8988T (cell line): ENCODE measurements at regions not wholly inside any gene's neighbourhood (a gene's known extent, or its start where the extent isn't known, plus 50 kb on each side); places are given as distances from the start of the nearest gene placed in this dataset.
"Not testable (repeated sequence)": the region's sequence is repeated elsewhere in the genome, so short reads cannot be mapped to it uniquely, and the experiment has no call there.

Experiments
- DNase-seq: peaks from one replicate; pipeline ENCODE4 v3.0.0; 2011

GRCh38 chr7:70846208-70846607 lies 285.7 kb upstream of the GALNT17 start:
- no peak for DNase-seq

- no peak for DNase-seq
Observed at GRCh38 chr7:70849580-70850235, 282.2 kb upstream of the GALNT17 start.

- DNase-seq, result no peak
Observed at GRCh38 chr7:70855373-70855772, 276.6 kb upstream of the GALNT17 start.

DNA sequence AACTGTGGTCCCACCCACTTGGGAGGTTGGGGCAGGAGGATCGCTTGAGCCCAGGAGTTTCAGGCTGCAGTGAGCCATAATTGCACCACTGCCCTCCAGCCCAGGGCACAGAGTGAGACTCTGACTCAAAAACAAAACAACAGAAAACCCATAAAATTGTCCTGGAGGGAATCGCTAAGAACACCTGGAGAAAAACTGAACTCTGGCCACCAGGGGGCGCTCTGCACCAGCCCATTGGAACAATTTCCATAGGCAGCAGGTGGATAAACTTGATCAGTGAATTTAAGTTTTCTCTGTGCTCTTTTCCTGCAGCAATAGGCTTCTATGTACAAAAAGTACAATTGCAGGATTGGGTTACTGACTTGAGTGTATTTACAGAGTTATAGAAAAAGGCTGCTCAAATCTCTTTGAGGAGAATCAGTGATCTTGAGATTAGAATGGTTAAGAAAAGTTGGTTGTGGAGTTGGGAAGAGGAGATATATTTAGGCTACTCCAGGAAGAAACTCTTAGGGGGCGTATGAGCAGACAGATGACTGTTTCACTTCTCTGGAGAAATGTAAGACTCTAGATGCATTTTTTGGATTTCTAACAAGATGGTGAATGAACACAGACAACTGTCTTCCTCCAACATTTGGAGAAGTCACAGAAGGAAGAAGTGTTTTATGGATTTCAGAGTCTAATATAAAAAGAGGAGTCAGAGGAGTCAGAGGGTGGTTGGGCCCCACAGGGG lies 274.9 kb upstream of the GALNT17 start:
- DNase-seq, result peak; percentile 12

DNA sequence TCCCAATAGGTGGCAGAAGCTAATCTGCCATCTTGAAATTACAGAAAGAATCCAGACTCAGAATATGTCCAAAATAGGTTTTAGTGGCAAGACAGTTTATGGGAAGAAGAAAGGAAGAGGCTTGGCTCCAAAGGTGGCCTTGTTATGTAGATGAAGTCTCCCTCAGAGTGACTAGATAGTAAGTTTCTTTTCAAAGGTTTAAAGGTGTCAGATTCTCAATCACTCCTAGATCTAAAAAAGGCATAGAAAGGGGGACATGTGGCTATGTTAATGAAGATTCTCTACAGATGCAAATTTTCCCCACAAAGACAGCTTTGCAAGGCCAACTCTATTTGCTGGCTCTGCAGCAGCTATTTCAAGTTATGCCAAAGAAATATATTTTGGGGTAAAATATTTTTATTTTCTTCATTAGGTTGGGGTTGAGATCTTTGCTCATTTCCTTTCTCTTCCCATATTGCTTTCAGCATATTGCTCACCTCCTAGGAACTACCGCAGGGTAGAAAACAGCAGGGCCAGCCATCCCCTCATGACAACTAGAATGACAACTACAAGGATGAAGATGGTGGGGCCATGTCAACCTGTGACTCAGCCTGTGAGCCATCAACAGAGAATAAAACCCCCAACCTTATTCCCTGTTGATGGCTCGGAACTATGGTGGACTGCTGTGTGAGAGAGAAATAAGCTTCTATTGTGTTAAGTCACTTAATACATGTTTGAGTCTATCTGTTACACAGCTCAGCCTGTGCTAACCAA lies 274.0 kb upstream of the GALNT17 start:
- DNase-seq, result no peak

- no peak for DNase-seq
Observed at GRCh38 chr7:70867513-70867912, 264.4 kb upstream of the GALNT17 start.

GRCh38 chr7:70870349-70870748 lies 261.6 kb upstream of the GALNT17 start:
- no peak for DNase-seq

DNA sequence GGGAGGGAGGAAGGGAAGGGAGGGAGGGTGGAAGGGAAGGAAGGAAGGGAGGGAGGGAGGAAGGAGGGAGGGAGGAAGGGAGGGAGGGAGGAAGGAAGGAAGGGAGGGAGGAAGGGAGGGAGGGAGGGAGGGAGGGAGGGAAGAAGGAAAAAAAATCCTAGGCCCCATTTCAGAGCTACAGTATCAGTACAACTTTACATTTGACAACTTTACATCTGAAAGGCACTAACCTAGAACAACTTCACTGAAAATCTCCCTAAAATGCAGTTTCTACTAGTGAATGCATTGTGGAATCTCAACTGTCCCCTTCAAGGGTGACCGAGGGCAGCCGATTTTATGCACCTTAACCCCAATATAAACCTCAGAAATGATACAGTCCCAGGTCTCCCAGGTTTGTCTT lies 259.8 kb upstream of the GALNT17 start:
- DNase-seq, result no peak

- no peak for DNase-seq
Observed at GRCh38 chr7:70881167-70881847, 250.6 kb upstream of the GALNT17 start.

- no peak for DNase-seq
Observed at GRCh38 chr7:70883750-70884439, 248.0 kb upstream of the GALNT17 start.

- DNase-seq, result no peak
Observed at GRCh38 chr7:70884440-70884764, 247.5 kb upstream of the GALNT17 start.

GRCh38 chr7:70884809-70885208 lies 247.1 kb upstream of the GALNT17 start:
- DNase-seq, result no peak

GRCh38 chr7:70886547-70886946 lies 245.4 kb upstream of the GALNT17 start:
- DNase-seq, result no peak

- DNase-seq, result no peak
Observed at GRCh38 chr7:70887186-70887585, 244.8 kb upstream of the GALNT17 start.

GRCh38 chr7:70890147-70890969 lies 241.6 kb upstream of the GALNT17 start:
- DNase-seq, result no peak

- DNase-seq, result no peak
Observed at GRCh38 chr7:70893422-70893821, 238.5 kb upstream of the GALNT17 start.

- DNase-seq, result no peak
Observed at GRCh38 chr7:70893971-70894715, 237.8 kb upstream of the GALNT17 start.

- DNase-seq, result no peak
Observed at GRCh38 chr7:70894799-70895198, 237.1 kb upstream of the GALNT17 start.

GRCh38 chr7:70895337-70896200 lies 236.4 kb upstream of the GALNT17 start:
- DNase-seq, result not testable (repeated sequence)
